ENCODE measurements at regions not wholly inside any gene's neighbourhood (a gene's known extent, or its start where the extent isn't known, plus 50 kb on each side); places are given as distances from the start of the nearest gene placed in this dataset.

DNA sequence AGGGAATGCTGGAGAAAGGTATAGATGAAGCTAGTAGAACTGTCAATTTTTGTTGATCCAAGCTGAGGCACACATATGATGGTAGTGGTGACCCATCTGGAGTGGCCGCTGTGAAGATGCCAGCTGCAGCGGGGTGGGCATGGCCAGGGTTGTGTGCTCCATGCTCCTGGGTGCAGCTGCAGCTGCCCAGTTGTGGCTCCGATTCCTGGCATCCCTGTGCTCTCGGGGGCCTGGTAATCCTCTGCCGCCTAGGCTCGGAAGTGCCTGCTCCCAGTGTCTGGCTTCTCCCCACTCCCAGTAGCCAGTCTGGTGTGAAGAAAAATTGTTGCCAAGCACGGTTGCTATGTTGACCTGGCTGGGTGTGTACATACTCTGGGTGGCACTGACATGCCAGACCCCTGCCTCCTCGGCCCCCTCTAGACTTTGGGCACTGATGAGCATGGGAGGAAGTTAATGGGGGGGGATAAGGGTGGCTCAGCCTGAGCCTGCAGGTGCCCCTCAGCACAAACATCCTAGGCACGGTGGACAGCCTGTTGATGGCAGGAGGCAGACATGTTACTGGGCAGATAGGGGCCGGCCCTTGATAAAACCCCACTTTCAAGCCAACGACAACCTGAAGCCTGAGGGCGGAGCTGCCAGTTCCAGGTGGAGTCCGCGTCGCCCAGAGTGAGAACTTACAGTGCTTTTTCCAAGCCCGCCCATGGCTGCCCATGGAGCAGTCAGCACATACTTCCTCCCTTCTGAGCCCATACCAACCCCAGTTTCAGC is 1400.7 kb downstream of the PCDH9 start:
- TF ChIP-seq, protein P1, sequence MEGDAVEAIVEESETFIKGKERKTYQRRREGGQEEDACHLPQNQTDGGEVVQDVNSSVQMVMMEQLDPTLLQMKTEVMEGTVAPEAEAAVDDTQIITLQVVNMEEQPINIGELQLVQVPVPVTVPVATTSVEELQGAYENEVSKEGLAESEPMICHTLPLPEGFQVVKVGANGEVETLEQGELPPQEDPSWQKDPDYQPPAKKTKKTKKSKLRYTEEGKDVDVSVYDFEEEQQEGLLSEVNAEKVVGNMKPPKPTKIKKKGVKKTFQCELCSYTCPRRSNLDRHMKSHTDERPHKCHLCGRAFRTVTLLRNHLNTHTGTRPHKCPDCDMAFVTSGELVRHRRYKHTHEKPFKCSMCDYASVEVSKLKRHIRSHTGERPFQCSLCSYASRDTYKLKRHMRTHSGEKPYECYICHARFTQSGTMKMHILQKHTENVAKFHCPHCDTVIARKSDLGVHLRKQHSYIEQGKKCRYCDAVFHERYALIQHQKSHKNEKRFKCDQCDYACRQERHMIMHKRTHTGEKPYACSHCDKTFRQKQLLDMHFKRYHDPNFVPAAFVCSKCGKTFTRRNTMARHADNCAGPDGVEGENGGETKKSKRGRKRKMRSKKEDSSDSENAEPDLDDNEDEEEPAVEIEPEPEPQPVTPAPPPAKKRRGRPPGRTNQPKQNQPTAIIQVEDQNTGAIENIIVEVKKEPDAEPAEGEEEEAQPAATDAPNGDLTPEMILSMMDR (IDR thresholded peaks at IDR 0.05; ENCODE audit: extremely low read depth in 1 of 2, insufficient read depth in 1 of 2, low read depth in 1 of 2, low read length in 2 of 2) = no peak
- TF ChIP-seq EZH2 (IDR thresholded peaks at IDR 0.05; ENCODE audit: borderline replicate concordance, low read depth, low read length, severe bottlenecking) (no peak), POLR2A (IDR thresholded peaks at IDR 0.05; ENCODE audit: low read depth, low read length) (no peak), FOS (IDR thresholded peaks at IDR 0.05; ENCODE audit: borderline replicate concordance, insufficient read depth, low read length) (no peak), POLR2AphosphoS5 (IDR thresholded peaks at IDR 0.05; ENCODE audit: insufficient read depth, low read depth, low read length) (no peak), JUN (IDR thresholded peaks at IDR 0.05; ENCODE audit: borderline replicate concordance, insufficient read depth, insufficient read length, low read depth) (no peak)
- TF ChIP-seq, protein P2, sequence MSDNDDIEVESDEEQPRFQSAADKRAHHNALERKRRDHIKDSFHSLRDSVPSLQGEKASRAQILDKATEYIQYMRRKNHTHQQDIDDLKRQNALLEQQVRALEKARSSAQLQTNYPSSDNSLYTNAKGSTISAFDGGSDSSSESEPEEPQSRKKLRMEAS (IDR thresholded peaks at IDR 0.05; ENCODE audit: insufficient read depth, insufficient read length) = no peak

Data from endothelial cell of umbilical vein (primary cell).